ENCODE measurements at regions not wholly inside any gene's neighbourhood (a gene's known extent, or its start where the extent isn't known, plus 50 kb on each side); places are given as distances from the start of the nearest gene placed in this dataset.

DNA sequence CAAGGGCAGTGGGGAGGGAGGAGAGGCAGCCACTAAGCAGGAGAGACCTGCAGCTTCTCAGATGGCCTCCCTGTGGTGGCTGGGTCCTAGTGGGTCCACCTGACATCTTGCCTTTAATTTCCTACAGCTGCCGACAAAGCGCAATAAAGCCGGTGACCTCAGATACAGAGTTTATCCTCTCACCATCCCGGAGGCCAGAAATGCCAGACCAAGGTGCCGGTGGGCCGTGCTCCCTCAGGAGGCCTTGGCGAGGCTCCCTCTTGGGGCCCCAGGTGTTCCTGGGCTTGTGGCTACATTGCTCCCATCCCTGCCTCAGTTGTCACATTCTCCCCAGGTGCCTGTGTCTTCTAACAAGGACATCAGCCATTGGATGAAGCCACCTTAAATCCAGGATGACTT lies 103.0 kb downstream of the ADRA2C start:
- 90 to 91% methylated on average over 7 of the region's 7 CpGs for WGBS, 2 donors
- peaks cover 18 to 68% (median 66%) of the 10 kb centered on the region in 3 donors for H3K27me3 ChIP-seq

DNA sequence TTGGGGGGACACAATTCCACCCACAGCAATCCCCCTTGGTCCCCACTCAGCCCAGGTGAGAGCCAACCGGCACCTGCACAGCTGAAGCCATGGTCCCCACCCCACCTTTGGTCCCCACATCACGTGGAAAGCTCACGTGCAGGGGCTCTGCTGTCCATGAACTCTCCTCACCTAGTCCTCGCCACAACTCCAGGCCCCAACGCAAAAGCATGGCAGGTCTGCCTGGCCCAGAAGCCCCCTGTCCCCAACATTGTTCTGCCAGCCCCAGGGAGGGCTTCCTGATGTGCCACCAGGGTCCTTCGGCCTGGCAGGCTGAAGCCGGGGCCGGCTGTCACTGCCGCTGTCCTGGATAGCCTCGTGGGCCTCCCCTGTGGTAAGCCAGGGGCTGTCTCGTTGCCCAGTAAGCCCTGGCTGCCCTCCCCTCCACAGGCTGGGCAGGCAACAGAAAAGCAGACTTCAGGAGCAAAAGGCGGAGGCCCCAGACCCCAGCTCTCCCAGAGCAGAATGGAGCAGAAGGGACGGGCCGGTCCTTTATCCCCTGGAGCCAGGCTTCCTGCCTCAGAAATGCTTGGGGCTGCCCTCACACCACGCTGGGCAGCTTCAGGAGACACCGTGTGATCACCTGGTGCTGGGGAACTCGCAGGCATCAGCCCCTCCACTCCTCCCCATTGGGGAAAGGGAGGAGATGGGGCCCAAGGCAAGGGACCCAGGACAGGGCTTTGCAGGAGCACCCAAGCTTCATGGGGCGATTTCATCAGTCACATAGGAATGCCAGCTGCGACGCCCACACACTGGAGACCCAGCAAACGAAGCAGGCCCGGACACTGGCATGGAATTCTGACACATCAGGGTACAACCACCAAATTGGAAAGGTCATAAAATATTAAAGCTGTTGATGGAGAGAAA lies 103.7 kb downstream of the ADRA2C start:
- WGBS, 2 donors, result 71% methylated on average over 22 of the region's 22 CpGs
- Histone ChIP-seq H3K9me3 (no peaks in the 10 kb centered on the region), H3K36me3 (no peaks in the 10 kb centered on the region), H3K27me3 (peaks cover 16 to 66% (median 63%) of the 10 kb centered on the region in 3 donors), H3K4me1 (peaks cover 0 to 5% (median 0%) of the 10 kb centered on the region in 4 donors), H3K27ac (no peak overlapping the region), H3K4me3 (no peak overlapping the region)
- DNase-seq, result peak; percentile 48
- intact Hi-C loops (cut with DNase I), result no loop called here
- TF ChIP-seq CTCF (IDR thresholded peaks at IDR 0.05) (no peak), POLR2A (IDR thresholded peaks at IDR 0.05) (no peak), EP300 (IDR thresholded peaks at IDR 0.05) (no peak), POLR2AphosphoS5 (IDR thresholded peaks at IDR 0.05) (no peak)

More for the DNA sequence above, 103.0 kb downstream of the ADRA2C start:
- intact Hi-C loops (cut with DNase I), result no loop called here
- Histone ChIP-seq H3K4me3 (no peak overlapping the region), H3K27ac (no peak overlapping the region), H3K36me3 (no peaks in the 10 kb centered on the region), H3K9me3 (no peaks in the 10 kb centered on the region), H3K4me1 (peaks cover 0 to 5% (median 0%) of the 10 kb centered on the region in 4 donors)
- DNase-seq, result peak; percentile 28
- TF ChIP-seq POLR2AphosphoS5 (IDR thresholded peaks at IDR 0.05) (no peak), EP300 (IDR thresholded peaks at IDR 0.05) (no peak), CTCF (IDR thresholded peaks at IDR 0.05) (no peak), POLR2A (IDR thresholded peaks at IDR 0.05) (no peak)

- peaks cover 0 to 5% (median 0%) of the 10 kb centered on the region in 4 donors for H3K4me1 ChIP-seq
- intact Hi-C loops (cut with DNase I), result no loop called here
- H3K36me3 ChIP-seq, result no peaks in the 10 kb centered on the region
- H3K9me3 ChIP-seq, result no peaks in the 10 kb centered on the region
- no peak for DNase-seq
- WGBS, 2 donors, result 83 to 85% methylated on average over 9 of the region's 9 CpGs
- H3K27me3 ChIP-seq, result peaks cover 13 to 66% (median 56%) of the 10 kb centered on the region in 3 donors
- no peak overlapping the region for H3K4me3 ChIP-seq
- TF ChIP-seq POLR2A (IDR thresholded peaks at IDR 0.05) (no peak), EP300 (IDR thresholded peaks at IDR 0.05) (no peak), CTCF (IDR thresholded peaks at IDR 0.05) (no peak), POLR2AphosphoS5 (IDR thresholded peaks at IDR 0.05) (no peak)
- H3K27ac ChIP-seq, result no peak overlapping the region
Measured at GRCh38 chr4:3870567-3870962, 104.4 kb downstream of the ADRA2C start.

- 6 to 10% methylated on average over 53 of the region's 53 CpGs for WGBS, 2 donors
- H3K4me1 ChIP-seq, result peaks cover 0 to 5% (median 0%) of the 10 kb centered on the region in 4 donors
- peak; percentile 56 for DNase-seq
Measured at GRCh38 chr4:3871181-3871852, 105.1 kb downstream of the ADRA2C start.

More at GRCh38 chr4:3871181-3871852, 105.1 kb downstream of the ADRA2C start:
- Histone ChIP-seq H3K36me3 (no peaks in the 10 kb centered on the region), H3K27me3 (peaks cover 13 to 67% (median 51%) of the 10 kb centered on the region in 3 donors), H3K9me3 (no peaks in the 10 kb centered on the region), H3K27ac (no peak overlapping the region), H3K4me3 (no peak overlapping the region)
- TF ChIP-seq POLR2AphosphoS5 (IDR thresholded peaks at IDR 0.05) (no peak), POLR2A (IDR thresholded peaks at IDR 0.05) (no peak), CTCF (IDR thresholded peaks at IDR 0.05) (no peak)
- intact Hi-C loops (cut with DNase I), result no loop called here
